Esophagus muscularis mucosa (tissue), 3 donors: ENCODE measurements at regions not wholly inside any gene's neighbourhood (a gene's known extent, or its start where the extent isn't known, plus 50 kb on each side); places are given as distances from the start of the nearest gene placed in this dataset.

Experiments
- small RNA-seq, 3 donors: library from RNA; depleted of rRNA; stranded (forward); fragments of <200 nt; gene quantifications; one replicate each; pipeline ENCODE3, GENCODE V24; 2016

Small RNA genes lying in the stretch of these regions (small RNA-seq; reads per million reads assigned to genes)
- gene RNU6-713P: 0 reads per million in 3 donors
